ENCODE measurements at regions not wholly inside any gene's neighbourhood (a gene's known extent, or its start where the extent isn't known, plus 50 kb on each side); places are given as distances from the start of the nearest gene placed in this dataset.
"Not testable (repeated sequence)": the region's sequence is repeated elsewhere in the genome, so short reads cannot be mapped to it uniquely, and the experiment has no call there.

DNA sequence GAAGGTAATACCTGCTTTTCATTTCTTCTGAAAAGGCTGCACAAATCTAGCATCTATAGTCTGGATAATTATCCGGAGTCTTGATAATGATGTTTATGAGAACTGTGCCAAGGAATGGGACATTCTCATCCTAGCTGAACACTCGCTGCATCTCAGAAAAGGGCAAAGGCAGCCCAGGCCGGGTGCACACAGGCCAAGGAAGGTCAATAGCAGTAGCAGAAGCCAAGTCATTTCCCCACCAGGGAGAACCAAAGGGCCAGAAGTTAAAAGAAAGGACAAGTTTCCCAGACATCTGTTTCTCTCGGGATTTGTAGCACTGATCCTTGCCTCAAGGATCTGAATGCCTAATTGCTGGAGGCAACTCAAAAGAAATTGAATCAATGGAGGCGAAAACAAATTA is 66.1 kb upstream of the ANKRD55 start:
- no peak for DNase-seq (ENCODE audit: low spot score in 2 of 2)
- no peaks in the 10 kb centered on the region for H3K4me1 Mint-ChIP-seq
- H3K27ac Mint-ChIP-seq = no peak overlapping the region
- H3K27me3 Mint-ChIP-seq = no peaks in the 10 kb centered on the region
- no peak overlapping the region for H3K4me3 Mint-ChIP-seq
- no peaks in the 10 kb centered on the region for H3K9me3 Mint-ChIP-seq
- H3K36me3 Mint-ChIP-seq = no peaks in the 10 kb centered on the region
- no peak for ATAC-seq (ENCODE audit: low read depth)

DNA sequence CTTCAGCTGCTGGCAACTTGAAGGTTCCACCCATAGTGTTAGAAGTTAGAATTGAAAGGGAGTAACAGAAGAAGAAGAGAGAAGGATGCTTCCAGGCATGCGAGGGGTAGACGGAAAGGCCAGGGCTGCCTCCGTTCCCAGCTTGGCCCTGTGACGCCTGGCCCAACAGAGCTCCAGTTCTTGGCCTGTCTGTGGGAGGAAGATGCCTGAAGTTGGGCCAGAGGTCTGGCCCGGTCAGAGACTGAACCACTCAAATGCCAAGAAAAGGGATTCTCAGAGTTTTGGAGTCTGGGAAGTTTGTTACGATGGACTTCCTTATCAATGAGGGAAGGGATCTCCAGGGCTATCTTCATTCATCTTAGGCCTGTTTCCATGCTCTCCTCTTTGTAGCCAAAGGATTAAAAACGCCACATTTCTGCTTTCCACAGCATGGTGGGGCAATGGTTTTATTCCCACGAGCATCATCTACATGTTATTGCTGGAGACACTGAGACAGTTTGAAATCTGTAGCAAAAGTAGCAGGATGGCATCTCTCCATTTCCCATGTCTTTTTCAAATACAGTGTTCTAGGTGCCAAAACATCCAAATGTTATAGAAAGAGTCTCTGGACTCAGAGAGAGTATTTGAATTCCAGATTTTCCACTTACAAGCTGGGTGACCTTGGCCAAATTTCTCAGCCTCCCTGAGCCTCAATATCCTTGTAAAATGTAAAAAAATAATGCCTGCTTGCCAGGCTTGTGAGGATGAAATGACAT is 65.4 kb upstream of the ANKRD55 start:
- DNase-seq (ENCODE audit: low spot score in 2 of 2) (no peak), ATAC-seq (ENCODE audit: low read depth) (no peak)
- no peak overlapping the region for H3K4me3 Mint-ChIP-seq
- H3K9me3 Mint-ChIP-seq = no peaks in the 10 kb centered on the region
- H3K27ac Mint-ChIP-seq = no peak overlapping the region
- no peaks in the 10 kb centered on the region for H3K4me1 Mint-ChIP-seq
- no peaks in the 10 kb centered on the region for H3K27me3 Mint-ChIP-seq
- no peaks in the 10 kb centered on the region for H3K36me3 Mint-ChIP-seq

GRCh38 chr5:56297851-56298250 is 64.7 kb upstream of the ANKRD55 start:
- DNase-seq (ENCODE audit: low spot score in 2 of 2) (no peak), ATAC-seq (ENCODE audit: low read depth) (no peak)
- no peaks in the 10 kb centered on the region for H3K27me3 Mint-ChIP-seq
- no peaks in the 10 kb centered on the region for H3K4me1 Mint-ChIP-seq
- no peak overlapping the region for H3K27ac Mint-ChIP-seq
- no peaks in the 10 kb centered on the region for H3K9me3 Mint-ChIP-seq
- no peaks in the 10 kb centered on the region for H3K36me3 Mint-ChIP-seq
- H3K4me3 Mint-ChIP-seq = no peak overlapping the region

DNA sequence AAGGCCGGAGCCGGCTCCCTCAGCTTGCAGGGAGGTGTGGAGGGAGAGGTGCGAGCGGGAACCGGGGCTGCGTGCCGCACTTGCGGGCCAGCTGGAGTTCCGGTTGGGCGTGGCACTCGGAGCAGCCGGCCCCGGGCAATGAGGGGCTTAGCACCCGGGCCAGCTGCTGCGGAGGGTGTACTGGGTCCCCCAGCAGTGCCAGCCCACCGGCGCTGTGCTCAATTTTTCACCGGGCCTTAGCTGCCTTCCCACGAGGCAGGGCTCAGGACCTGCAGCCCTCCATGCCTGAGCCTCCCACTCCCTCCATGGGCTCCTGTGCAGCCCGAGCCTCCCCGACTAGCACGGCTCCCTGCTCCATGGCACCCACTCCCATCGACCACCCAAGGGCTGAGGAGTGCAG is 62.2 kb upstream of the ANKRD55 start:
- not testable (repeated sequence) for H3K4me1 Mint-ChIP-seq; DNase-seq (ENCODE audit: low spot score in 2 of 2); H3K9me3 Mint-ChIP-seq; ATAC-seq (ENCODE audit: low read depth); H3K4me3 Mint-ChIP-seq; H3K36me3 Mint-ChIP-seq; H3K27me3 Mint-ChIP-seq; H3K27ac Mint-ChIP-seq

- DNase-seq (ENCODE audit: low spot score in 2 of 2) (no peak), ATAC-seq (ENCODE audit: low read depth) (no peak)
- H3K27me3 Mint-ChIP-seq = no peaks in the 10 kb centered on the region
- no peaks in the 10 kb centered on the region for H3K9me3 Mint-ChIP-seq
- H3K4me3 Mint-ChIP-seq = no peak overlapping the region
- no peaks in the 10 kb centered on the region for H3K36me3 Mint-ChIP-seq
- H3K4me1 Mint-ChIP-seq = peaks cover 7% of the 10 kb centered on the region
- H3K27ac Mint-ChIP-seq = no peak overlapping the region
Measured at GRCh38 chr5:56294354-56294753, 61.2 kb upstream of the ANKRD55 start.

DNA sequence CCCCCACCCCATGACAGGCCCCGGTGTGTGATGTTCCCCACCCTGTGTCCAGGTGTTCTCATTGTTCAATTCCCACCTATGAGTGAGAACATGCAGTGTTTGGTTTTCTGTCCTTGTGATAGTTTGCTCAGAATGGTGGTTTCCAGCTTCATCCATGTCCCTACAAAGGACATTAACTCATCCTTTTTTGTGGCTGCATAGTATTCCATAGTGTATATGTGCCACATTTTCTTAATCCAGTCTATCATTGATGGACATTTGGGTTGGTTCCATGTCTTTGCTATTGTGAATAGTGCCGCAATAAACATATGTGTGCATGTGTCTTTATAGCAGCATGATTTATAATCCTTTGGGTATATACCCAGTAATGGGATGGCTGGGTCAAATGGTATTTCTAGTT is 59.7 kb upstream of the ANKRD55 start:
- H3K27ac Mint-ChIP-seq; H3K4me1 Mint-ChIP-seq; H3K27me3 Mint-ChIP-seq; H3K36me3 Mint-ChIP-seq; ATAC-seq (ENCODE audit: low read depth); H3K9me3 Mint-ChIP-seq; H3K4me3 Mint-ChIP-seq; DNase-seq (ENCODE audit: low spot score in 2 of 2): not testable (repeated sequence)

- DNase-seq (ENCODE audit: low spot score in 2 of 2) = no peak
- ATAC-seq (ENCODE audit: low read depth) = no peak
- Mint-ChIP-seq H3K4me3 (no peak overlapping the region), H3K27me3 (no peaks in the 10 kb centered on the region), H3K27ac (no peak overlapping the region), H3K4me1 (peaks cover 7% of the 10 kb centered on the region), H3K36me3 (no peaks in the 10 kb centered on the region), H3K9me3 (no peaks in the 10 kb centered on the region)
Measured at GRCh38 chr5:56291661-56292374, 58.7 kb upstream of the ANKRD55 start.

GRCh38 chr5:56291079-56291643 is 58.0 kb upstream of the ANKRD55 start:
- no peaks in the 10 kb centered on the region for H3K9me3 Mint-ChIP-seq
- H3K27ac Mint-ChIP-seq = no peak overlapping the region
- no peaks in the 10 kb centered on the region for H3K27me3 Mint-ChIP-seq
- H3K36me3 Mint-ChIP-seq = no peaks in the 10 kb centered on the region
- peaks cover 7% of the 10 kb centered on the region for H3K4me1 Mint-ChIP-seq
- ATAC-seq (ENCODE audit: low read depth) = no peak
- DNase-seq (ENCODE audit: low spot score in 2 of 2) = no peak
- H3K4me3 Mint-ChIP-seq = no peak overlapping the region

- H3K36me3 Mint-ChIP-seq = no peaks in the 10 kb centered on the region
- peak; percentile 43 for ATAC-seq (ENCODE audit: low read depth)
- DNase-seq (ENCODE audit: low spot score in 2 of 2) = no peak
Measured at GRCh38 chr5:56290378-56291078, 57.4 kb upstream of the ANKRD55 start.

DNA sequence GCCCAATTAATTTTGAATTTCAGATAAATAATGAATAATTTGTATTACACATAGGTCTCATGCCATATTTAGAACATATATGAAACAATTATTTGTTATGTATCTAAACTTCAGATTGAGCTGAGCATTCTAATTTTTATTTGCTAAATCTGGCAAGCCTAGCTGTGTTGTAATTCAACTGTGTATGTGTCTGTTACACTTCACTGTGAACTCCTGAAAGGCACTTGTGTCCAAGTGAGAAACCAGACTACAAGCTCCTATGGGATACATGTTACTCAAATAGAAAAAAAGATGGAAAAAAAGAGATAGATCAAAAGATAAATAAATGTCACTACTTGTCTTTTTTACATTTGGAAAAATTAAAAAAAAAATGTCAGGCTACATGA is 56.5 kb upstream of the ANKRD55 start:
- Mint-ChIP-seq H3K27ac (no peak overlapping the region), H3K4me3 (no peak overlapping the region), H3K27me3 (no peaks in the 10 kb centered on the region), H3K36me3 (no peaks in the 10 kb centered on the region), H3K9me3 (no peaks in the 10 kb centered on the region), H3K4me1 (peaks cover 7% of the 10 kb centered on the region)
- DNase-seq (ENCODE audit: low spot score in 2 of 2) (no peak), ATAC-seq (ENCODE audit: low read depth) (no peak)

More at GRCh38 chr5:56290378-56291078, 57.4 kb upstream of the ANKRD55 start:
- H3K27me3 Mint-ChIP-seq = no peaks in the 10 kb centered on the region
- no peaks in the 10 kb centered on the region for H3K9me3 Mint-ChIP-seq
- peaks cover 7% of the 10 kb centered on the region for H3K4me1 Mint-ChIP-seq
- no peak overlapping the region for H3K27ac Mint-ChIP-seq
- no peak overlapping the region for H3K4me3 Mint-ChIP-seq

GRCh38 chr5:56288873-56289601 is 55.9 kb upstream of the ANKRD55 start:
- Mint-ChIP-seq H3K4me1 (peaks cover 7% of the 10 kb centered on the region), H3K27ac (no peak overlapping the region), H3K27me3 (no peaks in the 10 kb centered on the region), H3K36me3 (no peaks in the 10 kb centered on the region), H3K4me3 (no peak overlapping the region), H3K9me3 (no peaks in the 10 kb centered on the region)
- no peak for DNase-seq (ENCODE audit: low spot score in 2 of 2)
- no peak for ATAC-seq (ENCODE audit: low read depth)

DNA sequence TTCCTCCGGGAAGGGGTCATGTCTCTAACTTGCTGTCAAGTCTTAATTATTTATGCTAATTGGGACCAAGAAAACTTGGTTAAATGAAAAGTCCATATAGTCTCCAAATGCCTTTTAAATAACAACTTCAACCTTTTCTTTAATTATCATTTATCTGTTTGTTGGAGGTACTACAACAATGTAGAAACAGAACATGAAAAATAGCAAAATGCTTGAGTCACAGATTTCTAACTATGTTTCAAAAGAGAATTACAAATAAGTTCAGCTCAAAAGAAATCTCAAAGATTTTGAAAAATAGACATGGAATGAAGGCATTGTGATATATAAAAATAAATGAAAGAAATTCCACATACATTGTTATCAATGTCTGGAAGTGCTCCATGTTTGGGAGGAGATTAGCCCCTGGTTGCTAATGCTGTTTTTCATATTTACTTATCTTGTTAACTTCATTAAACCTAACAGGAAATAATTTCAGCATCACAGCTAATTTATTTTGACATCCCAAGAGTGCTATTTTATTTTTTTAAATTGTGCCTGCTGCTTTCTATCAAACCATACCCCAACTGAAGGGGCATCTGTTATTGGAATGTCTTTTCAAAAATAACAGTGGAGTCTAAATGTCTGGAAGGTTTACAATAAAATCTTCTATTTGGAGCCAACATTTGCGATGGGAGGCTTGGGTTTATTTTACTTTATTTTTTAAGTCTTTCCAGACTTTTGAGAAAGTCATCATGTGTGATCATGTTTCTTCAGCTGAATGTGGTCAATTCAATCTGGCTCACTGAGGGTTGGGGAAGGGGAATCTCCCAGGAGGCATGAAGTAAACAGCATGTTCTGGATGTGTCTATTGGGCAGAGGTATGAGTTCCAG is 53.1 kb upstream of the ANKRD55 start:
- no peak overlapping the region for H3K27ac Mint-ChIP-seq
- H3K36me3 Mint-ChIP-seq = no peaks in the 10 kb centered on the region
- no peaks in the 10 kb centered on the region for H3K27me3 Mint-ChIP-seq
- ATAC-seq (ENCODE audit: low read depth) (no peak), DNase-seq (ENCODE audit: low spot score in 2 of 2) (no peak)
- no peak overlapping the region for H3K4me3 Mint-ChIP-seq
- H3K4me1 Mint-ChIP-seq = peaks cover 4% of the 10 kb centered on the region
- H3K9me3 Mint-ChIP-seq = no peaks in the 10 kb centered on the region

DNA sequence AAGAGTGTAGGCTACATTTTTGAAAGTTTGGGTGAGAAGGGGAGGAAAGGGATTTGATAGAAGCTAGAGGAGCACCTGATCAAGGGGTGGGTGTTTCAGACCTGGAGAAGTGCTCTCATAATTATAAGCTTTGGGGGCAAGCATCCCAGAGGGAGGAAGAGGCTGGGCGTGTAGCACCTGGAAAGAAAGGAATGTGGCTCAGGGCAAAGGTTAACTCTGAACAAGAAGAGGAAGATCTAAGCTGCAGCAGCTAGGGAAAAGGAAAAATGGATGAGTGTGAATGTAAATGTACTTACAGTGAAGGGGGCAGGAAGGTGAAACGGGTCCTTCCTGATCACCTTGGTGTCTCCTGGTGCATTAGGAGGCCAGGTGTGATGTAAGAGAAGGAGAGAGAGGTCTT is 49.8 kb upstream of the ANKRD55 start:
- Mint-ChIP-seq H3K27ac (no peak overlapping the region), H3K27me3 (no peaks in the 10 kb centered on the region), H3K9me3 (no peaks in the 10 kb centered on the region), H3K4me1 (peaks cover 1% of the 10 kb centered on the region), H3K4me3 (no peak overlapping the region), H3K36me3 (no peaks in the 10 kb centered on the region)
- ATAC-seq (ENCODE audit: low read depth) (no peak), DNase-seq (ENCODE audit: low spot score in 2 of 2) (no peak)

Data from memory B cell (primary cell).